Liver (tissue), 2 donors: ENCODE measurements at regions not wholly inside any gene's neighbourhood (a gene's known extent, or its start where the extent isn't known, plus 50 kb on each side); places are given as distances from the start of the nearest gene placed in this dataset.

Experiments used
- TF ChIP-seq, protein P1 (sequence below): fragments of 150-350 bp; IDR thresholded peaks from 2 replicates; pipeline ENCODE4 v1.5.1; 2017; ENCODE audit warnings: improper control_type of control experiment, low read depth, low read length; ENCODE audit not compliant: missing input control
- TF ChIP-seq, protein P2 (sequence below): IDR thresholded peaks from 2 replicates; pipeline ENCODE4 v1.6.1; 2016; ENCODE audit warnings: antibody characterized with exemption, mild to moderate bottlenecking
- donor health status: healthy.

DNA sequence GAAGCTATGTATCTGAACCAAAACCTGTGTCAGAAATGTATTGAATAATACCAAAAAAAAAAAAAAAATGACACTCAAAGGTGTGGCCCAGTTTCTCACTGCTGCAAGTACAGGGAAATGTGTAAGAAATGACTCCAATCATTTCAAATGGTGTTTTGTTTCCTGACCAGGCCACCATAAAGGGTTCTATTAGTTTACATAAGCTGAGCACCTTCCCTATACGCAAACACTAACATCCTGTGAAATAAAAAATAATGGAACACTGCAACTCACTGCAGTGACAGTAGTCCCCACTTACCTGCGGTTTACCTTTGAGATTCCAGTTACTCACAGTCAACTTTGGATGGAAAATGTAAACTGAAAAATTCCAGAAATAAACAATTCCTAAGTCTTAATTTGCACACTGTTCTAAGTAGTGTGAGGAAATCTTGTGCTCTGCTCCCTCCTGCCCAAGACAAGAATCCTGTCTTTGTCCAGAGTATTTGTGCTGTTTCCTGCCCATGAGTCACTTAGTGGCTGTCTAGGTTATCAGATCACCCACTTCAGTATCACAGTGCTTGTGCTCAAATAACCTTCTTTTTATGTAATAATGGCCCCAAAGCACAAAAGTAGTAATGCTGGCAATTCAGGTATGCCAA lies 265.3 kb downstream of the RCHY1 start:
- TF ChIP-seq, protein P1, sequence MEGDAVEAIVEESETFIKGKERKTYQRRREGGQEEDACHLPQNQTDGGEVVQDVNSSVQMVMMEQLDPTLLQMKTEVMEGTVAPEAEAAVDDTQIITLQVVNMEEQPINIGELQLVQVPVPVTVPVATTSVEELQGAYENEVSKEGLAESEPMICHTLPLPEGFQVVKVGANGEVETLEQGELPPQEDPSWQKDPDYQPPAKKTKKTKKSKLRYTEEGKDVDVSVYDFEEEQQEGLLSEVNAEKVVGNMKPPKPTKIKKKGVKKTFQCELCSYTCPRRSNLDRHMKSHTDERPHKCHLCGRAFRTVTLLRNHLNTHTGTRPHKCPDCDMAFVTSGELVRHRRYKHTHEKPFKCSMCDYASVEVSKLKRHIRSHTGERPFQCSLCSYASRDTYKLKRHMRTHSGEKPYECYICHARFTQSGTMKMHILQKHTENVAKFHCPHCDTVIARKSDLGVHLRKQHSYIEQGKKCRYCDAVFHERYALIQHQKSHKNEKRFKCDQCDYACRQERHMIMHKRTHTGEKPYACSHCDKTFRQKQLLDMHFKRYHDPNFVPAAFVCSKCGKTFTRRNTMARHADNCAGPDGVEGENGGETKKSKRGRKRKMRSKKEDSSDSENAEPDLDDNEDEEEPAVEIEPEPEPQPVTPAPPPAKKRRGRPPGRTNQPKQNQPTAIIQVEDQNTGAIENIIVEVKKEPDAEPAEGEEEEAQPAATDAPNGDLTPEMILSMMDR = no peak
- TF ChIP-seq, protein P2, sequence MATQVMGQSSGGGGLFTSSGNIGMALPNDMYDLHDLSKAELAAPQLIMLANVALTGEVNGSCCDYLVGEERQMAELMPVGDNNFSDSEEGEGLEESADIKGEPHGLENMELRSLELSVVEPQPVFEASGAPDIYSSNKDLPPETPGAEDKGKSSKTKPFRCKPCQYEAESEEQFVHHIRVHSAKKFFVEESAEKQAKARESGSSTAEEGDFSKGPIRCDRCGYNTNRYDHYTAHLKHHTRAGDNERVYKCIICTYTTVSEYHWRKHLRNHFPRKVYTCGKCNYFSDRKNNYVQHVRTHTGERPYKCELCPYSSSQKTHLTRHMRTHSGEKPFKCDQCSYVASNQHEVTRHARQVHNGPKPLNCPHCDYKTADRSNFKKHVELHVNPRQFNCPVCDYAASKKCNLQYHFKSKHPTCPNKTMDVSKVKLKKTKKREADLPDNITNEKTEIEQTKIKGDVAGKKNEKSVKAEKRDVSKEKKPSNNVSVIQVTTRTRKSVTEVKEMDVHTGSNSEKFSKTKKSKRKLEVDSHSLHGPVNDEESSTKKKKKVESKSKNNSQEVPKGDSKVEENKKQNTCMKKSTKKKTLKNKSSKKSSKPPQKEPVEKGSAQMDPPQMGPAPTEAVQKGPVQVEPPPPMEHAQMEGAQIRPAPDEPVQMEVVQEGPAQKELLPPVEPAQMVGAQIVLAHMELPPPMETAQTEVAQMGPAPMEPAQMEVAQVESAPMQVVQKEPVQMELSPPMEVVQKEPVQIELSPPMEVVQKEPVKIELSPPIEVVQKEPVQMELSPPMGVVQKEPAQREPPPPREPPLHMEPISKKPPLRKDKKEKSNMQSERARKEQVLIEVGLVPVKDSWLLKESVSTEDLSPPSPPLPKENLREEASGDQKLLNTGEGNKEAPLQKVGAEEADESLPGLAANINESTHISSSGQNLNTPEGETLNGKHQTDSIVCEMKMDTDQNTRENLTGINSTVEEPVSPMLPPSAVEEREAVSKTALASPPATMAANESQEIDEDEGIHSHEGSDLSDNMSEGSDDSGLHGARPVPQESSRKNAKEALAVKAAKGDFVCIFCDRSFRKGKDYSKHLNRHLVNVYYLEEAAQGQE = no peak
